A549 (cell line): ENCODE measurements at regions not wholly inside any gene's neighbourhood (a gene's known extent, or its start where the extent isn't known, plus 50 kb on each side); places are given as distances from the start of the nearest gene placed in this dataset.

Experiments used
- CTCF ChIP-seq: fragments of >200 bp; sonication (Bioruptor Twin); formaldehyde crosslinking; IDR thresholded peaks from 3 replicates; pipeline ENCODE4 v1.5.1; 2016
- ELK1 ChIP-seq: fragments of 150-350 bp; IDR thresholded peaks from 2 replicates; pipeline ENCODE4 v1.6.1; 2014; ENCODE audit warnings: low read depth, mild to moderate bottlenecking, low read length
- JUN ChIP-seq, 2 experiments: fragments of >200 bp; sonication (Bioruptor Twin); formaldehyde crosslinking; IDR thresholded peaks; 2 replicates in 1 of 2; 3 replicates in 1 of 2; pipeline ENCODE4 v1.6.1; 2016 to 2017
- POLR2A ChIP-seq: IDR thresholded peaks from 2 replicates; pipeline ENCODE4 v1.6.1; 2012; ENCODE audit warnings: mild to moderate bottlenecking, low read length
- REST ChIP-seq: fragments of 200-600 bp; sonication (generic); IDR thresholded peaks from 2 replicates; pipeline ENCODE4 v1.6.1; 2016; ENCODE audit warnings: antibody characterized with exemption, mild to moderate bottlenecking, moderate library complexity
- RFX5 ChIP-seq: fragments of 450-650 bp; IDR thresholded peaks from 2 replicates; pipeline ENCODE4 v1.7.1; 2014; ENCODE audit warnings: antibody characterized with exemption, mild to moderate bottlenecking, moderate library complexity

DNA sequence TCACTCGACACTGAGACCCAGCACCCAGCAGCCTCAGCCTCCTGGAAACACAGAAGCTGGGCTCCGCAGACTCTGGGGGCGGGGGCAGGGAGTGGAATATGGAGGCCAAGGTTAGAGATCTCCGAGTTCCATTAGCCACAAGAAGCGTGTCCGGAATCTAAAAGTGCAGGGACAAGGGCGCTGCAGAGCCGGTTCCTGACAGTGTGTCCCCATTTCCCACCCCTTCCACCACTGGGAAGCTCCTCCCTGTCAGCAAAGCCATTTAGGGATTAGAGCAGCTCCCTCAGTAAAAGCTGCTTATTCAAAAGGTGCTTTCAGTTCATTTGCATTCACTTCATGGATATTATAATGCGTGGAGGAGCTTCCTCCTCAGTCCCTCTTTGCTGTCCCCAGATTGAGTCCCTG lies 74.1 kb upstream of the HSPA9 start:
- TF ChIP-seq CTCF (no peak), POLR2A (no peak), REST (no peak), ELK1 (no peak), JUN (IDR thresholded peaks at IDR 0.05) (no peak), RFX5 (no peak)
